GM12892 (cell line): ENCODE measurements at regions not wholly inside any gene's neighbourhood (a gene's known extent, or its start where the extent isn't known, plus 50 kb on each side); places are given as distances from the start of the nearest gene placed in this dataset.

Source experiments
- POLR2A ChIP-seq: IDR thresholded peaks from 2 replicates; pipeline ENCODE4 v1.6.1; 2011; ENCODE audit warnings: low read depth, low read length, control low read depth
- POLR2AphosphoS5 ChIP-seq: IDR thresholded peaks from 2 replicates; pipeline ENCODE4 v1.6.1; 2011; ENCODE audit warnings: low read depth, low read length, control low read depth
- TAF1 ChIP-seq: IDR thresholded peaks from 2 replicates; pipeline ENCODE4 v1.6.1; 2011; ENCODE audit warnings: low read depth, mild to moderate bottlenecking, control low read depth, low read length, borderline replicate concordance

GRCh38 chr2:196353717-196354116 lies 182.3 kb upstream of the STK17B start:
- TF ChIP-seq POLR2A: no peak
- TF ChIP-seq POLR2AphosphoS5: no peak
- TF ChIP-seq TAF1: no peak
